ENCODE measurements at regions not wholly inside any gene's neighbourhood (a gene's known extent, or its start where the extent isn't known, plus 50 kb on each side); places are given as distances from the start of the nearest gene placed in this dataset.
A peak's percentile ranks its signal among the peaks of the same experiment; 100 is the strongest.
"Not testable (repeated sequence)": the region's sequence is repeated elsewhere in the genome, so short reads cannot be mapped to it uniquely, and the experiment has no call there.

GRCh38 chr4:122973465-122973864 lies 51.1 kb upstream of the NUDT6 start:
- DNase-seq: no peak

GRCh38 chr4:122976111-122976510 lies 53.7 kb upstream of the NUDT6 start:
- no peak for DNase-seq

GRCh38 chr4:122977103-122977502 lies 54.7 kb upstream of the NUDT6 start:
- no peak for DNase-seq

GRCh38 chr4:122978109-122978508 lies 55.7 kb upstream of the NUDT6 start:
- DNase-seq: no peak

- no peak for DNase-seq
Observed at GRCh38 chr4:122978789-122979188, 56.4 kb upstream of the NUDT6 start.

GRCh38 chr4:122980860-122981259 lies 58.5 kb upstream of the NUDT6 start:
- no peak for DNase-seq

GRCh38 chr4:122988696-122989095 lies 66.3 kb upstream of the NUDT6 start:
- no peak for DNase-seq

GRCh38 chr4:122990891-122991290 lies 68.5 kb upstream of the NUDT6 start:
- no peak for DNase-seq

- DNase-seq: no peak
Observed at GRCh38 chr4:122992057-122992456, 69.7 kb upstream of the NUDT6 start.

GRCh38 chr4:122992641-122993040 lies 70.2 kb upstream of the NUDT6 start:
- DNase-seq: no peak

- no peak for DNase-seq
Observed at GRCh38 chr4:122996350-122996749, 74.0 kb upstream of the NUDT6 start.

- DNase-seq: no peak
Observed at GRCh38 chr4:122997463-122998101, 75.2 kb upstream of the NUDT6 start.

- not testable (repeated sequence) for DNase-seq
Observed at GRCh38 chr4:123004079-123004478, 81.7 kb upstream of the NUDT6 start.

GRCh38 chr4:123005126-123005525 lies 82.7 kb upstream of the NUDT6 start:
- DNase-seq: not testable (repeated sequence)

GRCh38 chr4:123007679-123008078 lies 85.3 kb upstream of the NUDT6 start:
- DNase-seq: no peak

- not testable (repeated sequence) for DNase-seq
Observed at GRCh38 chr4:123012416-123012815, 90.0 kb upstream of the NUDT6 start.

- DNase-seq: no peak
Observed at GRCh38 chr4:123014038-123014437, 91.6 kb upstream of the NUDT6 start.

GRCh38 chr4:123017078-123017477 lies 94.7 kb upstream of the NUDT6 start:
- DNase-seq: no peak

GRCh38 chr4:123017636-123018395 lies 95.4 kb upstream of the NUDT6 start:
- no peak for DNase-seq

GRCh38 chr4:123018396-123018775 lies 96.0 kb upstream of the NUDT6 start:
- DNase-seq: no peak

- no peak for DNase-seq
Observed at GRCh38 chr4:123020285-123020684, 97.9 kb upstream of the NUDT6 start.

- DNase-seq: no peak
Observed at GRCh38 chr4:123023647-123024046, 101.2 kb upstream of the NUDT6 start.

GRCh38 chr4:123024710-123025109 lies 102.3 kb upstream of the NUDT6 start:
- no peak for DNase-seq

- DNase-seq: no peak
Observed at GRCh38 chr4:123025398-123025797, 103.0 kb upstream of the NUDT6 start.

GRCh38 chr4:123026015-123026414 lies 103.6 kb upstream of the NUDT6 start:
- DNase-seq: peak; percentile 3
